Adipose tissue (tissue), 3 donors: ENCODE measurements at regions not wholly inside any gene's neighbourhood (a gene's known extent, or its start where the extent isn't known, plus 50 kb on each side); places are given as distances from the start of the nearest gene placed in this dataset.

Experiments used
- H3K27ac ChIP-seq: one replicate; pipeline ENCODE4 v1.5.1; 2013; ENCODE audit warnings: low read depth, low read length
- WGBS, 3 donors: extraction: QIAGEN DNeasy Blood & Tissue Kit; methylation state at CpG; one replicate each; pipeline ENCODE4 v1.1.7; 2013; 5-methylcytosine and 5-hydroxymethylcytosine counted together
- donor health status: healthy with polysubstance abuse.
- donor health status: Bipolar disorder and iron deficiency.
- donor health status: healthy.

DNA sequence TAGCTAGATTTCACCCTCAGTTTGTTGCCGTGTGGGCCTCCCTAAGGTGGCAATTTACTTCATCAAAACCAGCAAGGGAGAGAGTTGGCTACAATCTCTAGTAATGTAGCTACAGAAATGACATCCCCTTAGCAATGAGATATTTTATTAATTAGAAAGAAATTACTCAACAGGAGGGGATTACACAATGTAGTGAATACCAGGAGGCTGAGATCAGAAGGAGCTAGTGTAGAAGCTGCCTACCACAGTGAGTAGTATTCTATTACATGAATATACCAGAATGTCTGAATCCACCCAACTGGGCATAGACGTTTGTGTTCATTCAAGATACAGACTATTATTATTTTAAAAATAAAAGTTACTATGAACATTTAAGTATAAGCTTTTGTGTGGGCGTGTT lies 868.2 kb upstream of the CXADR start:
- WGBS, 3 donors: 73 to 75% (median 74%) methylated on average over 3 of the region's 3 CpGs
- no peak overlapping the region for H3K27ac ChIP-seq

DNA sequence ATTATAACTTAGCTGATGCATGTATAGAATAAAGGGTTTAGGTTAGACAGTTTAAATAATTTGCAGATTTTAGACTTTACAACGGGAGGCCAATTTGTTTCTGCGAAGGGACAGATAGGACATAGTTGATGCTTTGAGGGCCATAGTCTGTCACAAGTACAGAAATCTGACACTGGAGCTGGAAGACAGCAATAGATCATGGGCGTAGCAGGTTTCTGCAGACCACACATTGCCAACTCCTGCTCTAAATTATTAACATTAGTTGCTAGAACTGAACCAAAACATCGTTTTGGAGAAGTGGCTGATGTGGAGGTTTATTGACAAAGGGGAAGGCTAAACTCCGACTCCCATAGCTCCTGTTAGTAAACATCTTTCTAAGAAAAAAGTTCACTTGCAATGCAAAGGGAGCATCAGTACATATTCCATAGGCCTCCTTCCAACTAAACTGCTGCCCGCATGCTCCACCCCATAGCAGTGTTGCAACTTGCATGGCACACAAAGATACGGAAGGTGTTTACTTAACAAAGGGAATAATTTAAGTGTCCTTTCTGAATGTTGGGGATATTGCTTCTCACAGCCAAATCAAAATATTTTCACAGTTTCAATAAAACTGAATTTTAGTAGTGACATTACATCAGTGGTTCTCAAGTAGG lies 862.0 kb upstream of the CXADR start:
- WGBS, 3 donors: 83 to 86% (median 85%) methylated on average over 7 of the region's 7 CpGs
- H3K27ac ChIP-seq: no peak overlapping the region

DNA sequence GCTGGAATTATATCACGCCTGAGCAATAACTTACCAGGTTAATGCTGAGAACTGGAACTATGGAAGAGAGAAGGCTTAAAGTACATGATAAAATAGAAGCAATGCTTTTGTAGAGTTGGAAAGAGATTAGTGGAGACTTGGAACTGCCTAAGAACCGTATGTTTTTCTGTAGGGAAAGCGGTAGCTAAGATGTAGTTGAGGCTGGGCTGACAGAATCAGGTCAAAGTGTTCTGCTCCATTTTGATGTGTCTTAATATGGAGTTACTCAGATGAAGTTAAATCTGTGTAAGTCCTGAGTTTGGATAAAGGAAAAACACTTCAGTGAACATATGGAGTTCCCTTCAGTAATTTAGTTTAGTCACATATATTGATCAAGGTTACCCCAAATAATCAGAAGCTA lies 860.9 kb upstream of the CXADR start:
- 85 to 91% (median 89%) methylated on average over 3 of the region's 3 CpGs for WGBS, 3 donors
- no peak overlapping the region for H3K27ac ChIP-seq

DNA sequence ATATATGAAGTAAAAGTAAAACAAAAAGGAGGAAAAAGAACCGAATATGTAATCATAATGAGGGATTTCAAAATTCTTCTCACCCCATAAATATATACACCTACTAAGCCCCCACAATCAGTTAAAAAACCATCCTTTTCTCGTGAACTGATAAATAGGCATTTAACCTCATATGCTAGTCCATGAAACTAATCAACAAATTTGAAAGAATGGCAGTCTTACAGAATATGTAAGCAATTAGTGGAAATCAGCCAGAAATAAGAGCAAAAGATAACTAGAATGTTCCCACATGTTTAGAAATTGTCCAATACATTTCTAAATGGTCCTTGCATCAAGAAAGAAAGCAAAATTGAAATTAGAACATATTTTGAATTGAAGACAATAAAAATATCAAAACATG lies 849.4 kb upstream of the CXADR start:
- no peak overlapping the region for H3K27ac ChIP-seq
- 60 to 75% (median 73%) methylated on average over 2 of the region's 2 CpGs for WGBS, 3 donors

DNA sequence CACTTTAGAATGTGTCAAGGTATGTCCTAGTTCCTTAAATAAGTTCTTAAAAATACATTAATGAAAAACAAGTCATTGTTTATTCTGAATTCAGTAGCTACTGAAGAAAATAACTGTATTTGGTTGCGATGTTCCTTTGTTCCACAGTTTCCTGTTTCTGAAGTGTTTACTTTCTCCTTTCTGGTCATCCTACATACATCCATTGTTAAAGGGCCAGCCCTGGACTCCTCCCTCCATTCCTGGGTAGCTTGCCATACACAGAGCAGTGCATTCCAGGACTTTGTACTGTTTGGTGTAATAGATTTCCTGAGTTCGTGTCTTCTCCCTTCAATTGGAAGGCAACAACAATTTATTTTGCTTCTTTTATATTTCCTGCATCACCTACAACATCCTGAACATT lies 845.4 kb upstream of the CXADR start:
- 78 to 85% (median 79%) methylated on average over 2 of the region's 2 CpGs for WGBS, 3 donors
- no peak overlapping the region for H3K27ac ChIP-seq

DNA sequence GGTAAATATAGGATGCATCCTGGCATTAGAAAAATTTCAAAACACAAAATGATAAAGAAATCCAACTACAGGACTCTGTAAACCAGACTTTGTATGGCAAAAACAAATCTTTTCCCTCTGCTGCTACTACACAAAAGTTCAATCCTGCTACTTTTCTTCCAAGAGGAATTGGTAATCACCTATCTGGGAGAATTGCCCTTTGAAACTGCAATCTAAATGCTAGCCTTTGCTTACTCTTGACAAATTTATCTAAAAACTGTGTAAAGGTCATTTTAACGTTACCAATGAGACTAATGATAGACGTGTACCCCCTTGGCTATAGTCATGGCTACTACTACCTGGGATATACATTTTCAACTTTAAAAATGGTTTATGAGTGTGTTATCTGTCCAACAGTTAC lies 837.9 kb upstream of the CXADR start:
- WGBS, 3 donors: 30 to 82% (median 76%) methylated on average over 2 of the region's 2 CpGs
- H3K27ac ChIP-seq: no peak overlapping the region

DNA sequence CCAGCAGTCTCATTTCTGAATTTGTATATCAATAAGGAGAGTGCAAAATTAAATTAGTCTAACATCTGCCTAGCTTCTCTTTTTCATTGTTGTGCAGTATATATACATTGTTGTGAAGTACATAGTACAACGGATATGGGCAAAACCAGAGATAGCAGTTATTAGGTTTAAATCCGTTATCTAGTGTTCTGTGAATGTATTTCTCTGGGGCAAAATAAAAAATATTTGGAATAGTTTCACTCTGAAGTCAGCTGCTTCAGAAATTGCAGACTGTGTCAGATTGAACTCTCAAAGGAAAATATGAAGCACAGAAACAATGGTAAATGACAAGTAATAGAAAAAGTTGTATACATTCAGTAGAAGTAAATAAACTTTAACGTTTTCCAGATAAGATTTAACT lies 836.5 kb upstream of the CXADR start:
- no peak overlapping the region for H3K27ac ChIP-seq
- 37 to 48% (median 40%) methylated on average over 3 of the region's 3 CpGs for WGBS, 3 donors

DNA sequence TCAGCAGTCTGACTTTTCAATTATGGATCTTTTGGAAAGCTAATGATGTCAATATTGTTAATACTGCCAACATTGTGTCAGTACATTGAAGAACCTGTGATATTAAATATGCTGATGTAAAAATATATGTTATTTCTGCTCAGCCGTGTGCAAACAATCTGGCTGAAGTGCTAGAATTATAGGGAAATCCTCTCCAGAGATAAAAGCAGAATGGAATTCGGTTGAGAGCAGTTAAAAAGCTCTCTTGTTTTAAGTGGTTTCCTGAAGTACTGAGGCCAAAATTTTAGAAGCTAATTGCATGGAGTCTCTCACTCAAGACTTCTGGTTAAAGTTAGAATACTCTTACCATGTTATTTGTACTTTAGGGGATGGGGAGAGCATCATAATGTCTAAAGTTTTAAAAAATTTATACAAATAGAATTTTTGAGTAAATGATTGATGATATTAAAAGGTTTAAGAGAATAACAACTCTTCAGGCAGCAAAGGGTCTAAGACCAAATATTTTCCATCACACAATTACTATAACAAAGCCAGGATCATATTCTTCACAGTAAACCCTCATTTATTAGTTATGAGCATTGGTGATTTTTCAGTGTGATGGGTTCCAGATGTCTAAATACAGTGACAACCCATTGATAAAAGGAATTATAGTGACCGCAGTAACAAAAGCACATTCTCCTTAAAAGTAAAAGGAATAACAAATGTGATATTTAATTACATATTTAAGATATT lies 834.2 kb upstream of the CXADR start:
- 48 to 55% (median 51%) methylated on average over 3 of the region's 3 CpGs for WGBS, 3 donors
- no peak overlapping the region for H3K27ac ChIP-seq

DNA sequence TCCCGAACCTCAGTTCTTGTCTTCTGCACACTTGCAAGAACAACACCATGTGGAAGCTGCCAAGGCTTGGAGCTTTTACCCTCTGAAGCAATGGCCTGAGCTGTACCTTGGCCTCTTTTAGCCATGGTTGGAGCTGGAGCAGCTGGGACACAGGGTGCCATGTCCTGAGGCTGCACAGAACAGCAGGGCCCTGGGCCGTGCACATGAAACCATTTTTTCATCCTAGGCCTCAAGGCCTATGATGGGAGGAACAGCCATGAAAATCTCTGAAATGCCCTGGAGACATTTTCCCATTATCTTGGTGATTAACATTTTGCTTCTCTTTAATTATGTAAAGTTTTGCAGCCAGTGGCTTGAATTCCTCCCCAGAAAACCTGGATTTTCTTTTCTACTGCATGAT lies 817.8 kb upstream of the CXADR start:
- H3K27ac ChIP-seq: no peak overlapping the region
- 69 to 93% (median 87%) methylated on average over 2 of the region's 2 CpGs for WGBS, 3 donors

DNA sequence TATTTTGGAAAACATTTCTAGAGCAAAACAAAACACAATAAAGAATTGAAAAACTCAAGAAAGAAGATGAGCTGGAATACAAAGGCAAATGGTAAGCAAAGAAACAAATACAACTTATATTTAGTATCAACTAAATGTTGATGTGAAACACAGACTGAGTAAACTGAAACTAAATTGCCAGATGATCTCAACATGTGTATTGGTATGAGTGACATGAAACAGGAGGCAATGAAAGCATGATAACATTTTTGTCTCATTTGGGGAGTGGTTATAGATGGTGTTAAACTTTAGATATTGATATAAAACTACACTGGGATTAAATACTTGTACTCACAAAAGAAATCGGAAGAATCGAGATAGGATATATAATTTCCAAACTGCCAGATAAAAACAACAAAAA lies 805.6 kb upstream of the CXADR start:
- WGBS, 3 donors: 81 to 92% (median 92%) methylated on average over 2 of the region's 2 CpGs
- H3K27ac ChIP-seq: no peak overlapping the region

DNA sequence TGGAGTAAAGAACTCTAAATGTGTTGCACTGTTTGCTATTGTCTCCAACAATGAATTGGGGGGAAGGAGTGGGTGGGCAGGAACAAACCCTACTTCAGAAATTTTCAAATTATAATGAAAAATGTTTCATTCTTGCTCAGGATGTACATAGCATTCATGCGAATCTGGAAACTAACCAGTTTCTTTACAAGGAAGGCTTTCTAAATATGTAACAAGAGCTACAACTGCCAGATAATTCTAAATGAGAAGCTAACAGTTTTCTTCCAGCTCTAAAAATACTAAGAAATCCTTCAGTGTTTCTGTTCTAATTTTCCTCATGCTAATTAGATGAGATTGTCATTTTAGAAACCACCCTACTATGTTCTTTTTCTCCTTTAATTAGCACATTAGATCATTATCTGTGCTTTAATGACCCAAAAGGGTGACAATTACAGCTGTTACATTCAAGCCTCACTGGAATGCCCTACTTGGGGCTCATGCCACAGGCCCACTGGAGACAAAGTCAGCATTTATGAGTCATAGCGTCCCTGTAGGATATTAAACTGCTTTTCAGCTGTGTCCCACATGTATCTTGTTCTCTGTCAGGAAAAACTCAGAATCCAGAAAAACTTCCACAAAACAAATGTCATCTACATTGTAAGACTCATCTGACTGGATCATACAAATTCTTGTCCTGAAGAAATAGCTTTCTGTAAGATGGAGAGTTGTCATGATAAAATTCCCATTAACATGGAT lies 804.6 kb upstream of the CXADR start:
- no peak overlapping the region for H3K27ac ChIP-seq
- 42 to 67% (median 53%) methylated on average over 2 of the region's 2 CpGs for WGBS, 3 donors

DNA sequence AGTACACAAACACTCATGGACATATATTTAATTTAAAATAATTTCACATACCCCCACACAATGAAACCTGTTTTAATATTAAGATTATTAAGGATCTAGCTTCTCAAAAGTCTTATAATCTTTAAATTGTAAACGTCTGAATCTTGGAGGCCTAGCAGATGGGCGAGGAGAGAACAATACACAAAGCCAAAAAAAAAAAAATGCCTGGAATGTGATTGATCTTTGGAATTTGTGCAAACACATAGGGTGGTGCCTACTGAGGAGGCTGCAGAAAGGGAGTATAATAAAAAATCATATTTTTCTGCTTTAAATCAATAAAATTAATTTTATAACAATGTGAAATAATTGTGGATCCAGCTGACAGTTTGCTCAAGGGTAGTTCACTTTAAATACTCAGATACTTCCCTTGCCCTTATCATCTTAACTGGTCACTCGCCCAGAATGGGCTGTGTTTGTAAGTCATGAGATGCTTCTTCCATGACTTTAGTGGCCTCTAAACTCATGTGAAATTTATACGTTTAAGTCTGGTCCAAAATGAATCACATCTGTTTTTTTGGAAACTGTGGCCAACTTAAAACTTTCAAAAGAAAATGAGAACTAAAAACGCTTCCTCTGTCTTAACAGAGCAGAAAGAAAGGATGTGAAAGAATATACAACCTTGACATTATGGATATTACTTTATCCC lies 802.8 kb upstream of the CXADR start:
- no peak overlapping the region for H3K27ac ChIP-seq
- 28 to 54% (median 41%) methylated on average over 5 of the region's 5 CpGs for WGBS, 3 donors

DNA sequence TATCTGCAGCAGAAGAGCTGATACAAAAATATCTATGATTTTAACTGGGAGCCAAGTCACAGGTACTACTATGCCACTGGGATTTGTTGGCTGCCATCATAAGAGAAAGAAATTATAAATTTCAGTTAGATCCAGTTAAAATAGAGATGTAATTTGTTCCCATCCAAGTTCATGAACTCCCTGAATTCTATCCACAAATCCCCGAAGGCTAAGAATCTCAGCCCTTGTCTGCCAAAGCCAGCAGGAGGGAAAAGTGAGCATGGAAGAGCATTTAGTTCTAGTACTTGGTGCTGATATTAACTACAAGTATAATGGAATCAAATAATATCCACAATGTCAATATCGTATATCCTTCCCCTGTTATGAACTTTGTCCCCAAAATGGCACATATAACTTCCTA lies 801.1 kb upstream of the CXADR start:
- 57 to 79% (median 76%) methylated on average over 2 of the region's 2 CpGs for WGBS, 3 donors
- H3K27ac ChIP-seq: no peak overlapping the region

DNA sequence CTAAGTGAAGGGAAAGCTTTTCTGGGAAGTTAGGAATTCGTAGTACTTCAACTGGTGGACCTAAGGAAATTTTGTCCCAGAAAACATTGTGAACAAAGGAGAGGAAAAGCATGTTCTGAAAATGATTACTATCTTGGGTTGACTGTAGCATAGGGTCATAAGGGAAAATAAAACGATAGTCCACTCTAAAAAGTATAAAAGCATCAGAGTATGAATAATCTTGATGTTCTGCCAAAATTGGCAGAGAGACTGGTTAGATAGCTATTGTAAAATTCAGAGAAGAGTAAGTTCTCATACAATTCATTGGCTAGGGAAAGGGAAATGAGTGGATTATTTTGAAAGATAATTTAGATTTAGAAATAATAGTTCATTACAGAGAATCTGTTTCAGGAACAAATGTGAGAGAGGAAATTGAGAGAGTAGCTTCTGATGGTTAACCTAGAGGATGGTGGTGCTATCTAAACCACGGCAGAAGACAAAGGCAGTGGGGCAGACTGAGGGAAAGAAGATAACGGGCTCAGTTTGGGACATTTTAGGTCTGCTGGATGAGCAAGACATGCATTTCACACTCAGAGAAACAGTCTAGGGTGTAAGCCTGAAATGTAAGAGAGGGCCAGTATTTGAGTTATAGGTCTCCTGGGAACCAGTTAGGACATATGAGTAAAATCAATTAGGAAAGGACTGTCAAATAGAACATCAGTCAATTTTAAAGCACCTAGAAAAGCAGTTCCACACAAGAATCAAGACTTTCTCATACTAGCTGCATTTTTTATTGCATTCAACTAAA lies 799.3 kb upstream of the CXADR start:
- WGBS, 3 donors: 49 to 65% (median 51%) methylated on average over 4 of the region's 4 CpGs
- H3K27ac ChIP-seq: no peak overlapping the region

DNA sequence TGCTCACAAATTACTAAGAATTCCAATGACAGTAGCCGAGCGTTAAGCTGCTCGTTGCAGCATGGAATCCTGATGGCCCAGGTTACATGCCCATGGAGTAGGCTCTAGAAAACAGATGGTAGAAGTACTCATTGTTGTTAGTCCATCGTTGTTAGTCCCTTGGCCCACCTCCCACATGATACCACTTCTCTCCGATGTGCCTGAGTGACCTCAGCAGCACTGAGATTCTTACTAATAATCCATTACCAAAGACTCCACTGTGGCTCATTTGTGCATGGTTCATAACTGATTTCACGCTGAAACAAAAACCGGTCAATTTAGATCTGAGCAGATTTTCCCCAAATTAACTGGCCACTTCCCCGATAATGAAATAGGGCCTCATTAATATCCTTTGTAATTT lies 772.3 kb upstream of the CXADR start:
- H3K27ac ChIP-seq: no peak overlapping the region

DNA sequence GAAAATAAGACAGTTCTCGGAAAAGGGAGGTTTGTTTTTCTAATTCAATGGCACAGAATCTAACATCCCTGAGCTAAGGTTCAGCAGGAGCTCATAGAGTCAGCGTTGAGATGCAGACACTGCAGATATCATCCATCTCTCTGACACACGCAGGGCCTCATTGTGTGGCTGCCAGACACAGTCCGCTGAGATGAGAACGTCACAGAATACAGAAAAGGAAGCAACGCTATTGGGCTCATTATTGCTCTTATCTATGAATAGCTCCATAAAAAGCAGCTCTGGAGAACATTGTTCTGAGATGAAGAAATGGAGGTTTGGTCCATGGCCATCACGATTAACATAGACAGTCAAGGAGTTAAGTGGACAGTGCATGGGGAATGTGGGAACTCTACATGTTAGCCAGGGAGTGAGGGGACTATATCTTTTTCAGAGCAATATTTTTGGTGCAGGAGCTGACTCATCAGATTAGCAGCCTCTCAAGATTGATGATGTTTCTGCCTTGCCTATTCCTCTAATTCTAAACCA lies 771.6 kb upstream of the CXADR start:
- 39 to 56% (median 43%) methylated on average over 7 of the region's 7 CpGs for WGBS, 3 donors

More for the DNA sequence above, 772.3 kb upstream of the CXADR start:
- 62 to 82% (median 75%) methylated on average over 8 of the region's 8 CpGs for WGBS, 3 donors

DNA sequence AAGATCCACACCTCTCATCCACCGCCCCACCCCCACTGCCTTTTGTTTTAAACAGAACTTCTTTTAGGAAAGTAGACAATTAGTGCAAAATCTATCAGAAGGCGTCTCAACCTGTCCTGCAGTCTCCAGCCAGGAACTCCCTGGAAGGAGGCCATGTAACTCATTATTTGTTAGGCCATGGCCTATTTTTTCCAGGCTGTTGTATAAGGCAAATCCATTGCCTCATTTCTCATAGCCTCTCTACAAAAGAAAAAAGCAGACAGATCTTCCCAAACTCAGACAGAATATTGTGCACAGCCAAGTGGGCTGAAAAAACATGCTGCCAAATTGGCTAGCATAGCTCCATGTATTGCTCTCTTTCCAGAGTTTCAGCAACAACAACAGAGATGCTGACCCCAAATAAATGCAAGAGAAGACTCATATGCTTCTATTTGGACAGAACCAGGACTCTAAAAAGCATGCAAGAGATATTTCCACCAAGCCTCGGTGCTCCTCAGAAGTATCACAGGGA lies 770.7 kb upstream of the CXADR start:
- WGBS, 3 donors: 33 to 64% (median 55%) methylated on average over 3 of the region's 3 CpGs
- H3K27ac ChIP-seq: no peak overlapping the region

More for the DNA sequence above, 771.6 kb upstream of the CXADR start:
- no peak overlapping the region for H3K27ac ChIP-seq

DNA sequence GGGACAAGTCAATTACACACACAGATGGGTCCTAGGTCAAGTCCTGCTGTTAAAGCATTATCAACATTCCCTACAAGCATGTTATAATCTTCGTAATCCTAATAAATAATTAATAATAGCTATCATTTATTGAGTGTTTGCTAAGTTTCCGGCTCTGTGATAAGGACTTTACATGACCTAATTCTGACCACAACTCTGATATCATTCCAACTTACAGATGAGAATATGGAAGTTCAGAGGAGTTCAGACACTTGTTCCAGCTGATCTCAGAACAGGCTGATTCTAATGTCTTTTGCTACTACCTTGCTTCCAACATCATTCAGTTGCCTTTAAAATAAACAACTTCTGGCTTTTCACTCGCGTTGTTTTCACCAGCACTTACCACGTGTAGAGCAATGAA lies 770.1 kb upstream of the CXADR start:
- WGBS, 3 donors: 46 to 64% (median 50%) methylated on average over 5 of the region's 5 CpGs

More for the DNA sequence above, 770.1 kb upstream of the CXADR start:
- no peak overlapping the region for H3K27ac ChIP-seq
